ENCODE measurements at regions not wholly inside any gene's neighbourhood (a gene's known extent, or its start where the extent isn't known, plus 50 kb on each side); places are given as distances from the start of the nearest gene placed in this dataset.

GRCh38 chr5:2187156-2187555 is 304.4 kb upstream of the IRX4 start:
- no peak for TF ChIP-seq POLR2A (IDR thresholded peaks at IDR 0.05)
- TF ChIP-seq CTCF (IDR thresholded peaks at IDR 0.05) = no peak
